Neural crest cell (in vitro differentiated cells): ENCODE measurements at regions not wholly inside any gene's neighbourhood (a gene's known extent, or its start where the extent isn't known, plus 50 kb on each side); places are given as distances from the start of the nearest gene placed in this dataset.

Source experiments
- DNase-seq: peaks from one replicate; pipeline ENCODE4 v3.0.0; 2021; ENCODE audit warnings: low read depth, mixed read lengths, low spot score
- H3K27ac Mint-ChIP-seq: one replicate; pipeline ENCODE4 v1.8.0; 2021; ENCODE audit warnings: mild to moderate bottlenecking, mixed read lengths; ENCODE audit not compliant: unreplicated experiment
- H3K27me3 Mint-ChIP-seq: 2 replicates; pipeline ENCODE4 v1.8.0; 2021; ENCODE audit warnings: low read depth, mild to moderate bottlenecking, mixed read lengths
- H3K36me3 Mint-ChIP-seq: 2 replicates; pipeline ENCODE4 v1.8.0; 2021; ENCODE audit warnings: low read depth, mild to moderate bottlenecking, mixed read lengths
- H3K4me1 Mint-ChIP-seq: 2 replicates; pipeline ENCODE4 v1.8.0; 2021; ENCODE audit warnings: mixed read lengths
- H3K4me3 Mint-ChIP-seq: one replicate; pipeline ENCODE4 v1.8.0; 2021; ENCODE audit warnings: mild to moderate bottlenecking, mixed read lengths
- H3K9me3 Mint-ChIP-seq: 2 replicates; pipeline ENCODE4 v1.8.0; 2021; ENCODE audit warnings: mixed read lengths
- CTCF ChIP-seq: fragments of 200-600 bp; sonication (generic); conservative IDR thresholded peaks from 2 replicates; pipeline ENCODE4 v1.5.0; 2021; ENCODE audit warnings: antibody characterized with exemption, mild to moderate bottlenecking

GRCh38 chr14:105865904-105866840, 339.8 kb downstream of the TMEM121 start:
- no peak for DNase-seq
- H3K9me3 Mint-ChIP-seq = peaks cover 6% of the 10 kb centered on the region
- TF ChIP-seq CTCF = no peak
- no peaks in the 10 kb centered on the region for H3K4me1 Mint-ChIP-seq
- H3K27me3 Mint-ChIP-seq = no peaks in the 10 kb centered on the region
- H3K36me3 Mint-ChIP-seq = peaks cover 5% of the 10 kb centered on the region
- no peak overlapping the region for H3K4me3 Mint-ChIP-seq
- no peak overlapping the region for H3K27ac Mint-ChIP-seq

- H3K36me3 Mint-ChIP-seq = peaks cover 5% of the 10 kb centered on the region
- no peak overlapping the region for H3K27ac Mint-ChIP-seq
- no peaks in the 10 kb centered on the region for H3K27me3 Mint-ChIP-seq
- no peak for DNase-seq
- no peak for TF ChIP-seq CTCF
- no peak overlapping the region for H3K4me3 Mint-ChIP-seq
- peaks cover 8% of the 10 kb centered on the region for H3K9me3 Mint-ChIP-seq
- H3K4me1 Mint-ChIP-seq = no peaks in the 10 kb centered on the region
Measured at GRCh38 chr14:105866841-105867321, 340.5 kb downstream of the TMEM121 start.

GRCh38 chr14:105867961-105868599, 341.7 kb downstream of the TMEM121 start:
- Mint-ChIP-seq H3K9me3 (peaks cover 15% of the 10 kb centered on the region), H3K27me3 (no peaks in the 10 kb centered on the region)
- no peak for DNase-seq

GRCh38 chr14:105871590-105871989, 345.2 kb downstream of the TMEM121 start:
- H3K9me3 Mint-ChIP-seq = peaks cover 29% of the 10 kb centered on the region
- H3K36me3 Mint-ChIP-seq = peaks cover 7% of the 10 kb centered on the region
- no peak for DNase-seq
- no peak overlapping the region for H3K27ac Mint-ChIP-seq
- TF ChIP-seq CTCF = no peak
- no peaks in the 10 kb centered on the region for H3K27me3 Mint-ChIP-seq
- H3K4me3 Mint-ChIP-seq = no peak overlapping the region
- no peaks in the 10 kb centered on the region for H3K4me1 Mint-ChIP-seq

More at GRCh38 chr14:105867961-105868599, 341.7 kb downstream of the TMEM121 start:
- Mint-ChIP-seq H3K4me1 (no peaks in the 10 kb centered on the region), H3K4me3 (no peak overlapping the region), H3K27ac (no peak overlapping the region), H3K36me3 (peaks cover 5% of the 10 kb centered on the region)
- no peak for TF ChIP-seq CTCF

- TF ChIP-seq CTCF = no peak
- H3K27me3 Mint-ChIP-seq = no peaks in the 10 kb centered on the region
- peaks cover 12% of the 10 kb centered on the region for H3K36me3 Mint-ChIP-seq
- H3K4me3 Mint-ChIP-seq = no peak overlapping the region
- H3K9me3 Mint-ChIP-seq = peaks cover 33% of the 10 kb centered on the region
- no peak for DNase-seq
- no peaks in the 10 kb centered on the region for H3K4me1 Mint-ChIP-seq
- H3K27ac Mint-ChIP-seq = no peak overlapping the region
Measured at GRCh38 chr14:105873870-105874512, 347.6 kb downstream of the TMEM121 start.
